HFFc6 (cell line): ENCODE measurements at regions not wholly inside any gene's neighbourhood (a gene's known extent, or its start where the extent isn't known, plus 50 kb on each side); places are given as distances from the start of the nearest gene placed in this dataset.
"Not testable (repeated sequence)": the region's sequence is repeated elsewhere in the genome, so short reads cannot be mapped to it uniquely, and the experiment has no call there.

Experiments
- DNase-seq: peaks from one replicate; pipeline ENCODE4 v3.0.0-alpha.2; 2018
- H3K27ac Mint-ChIP-seq: 2 replicates; pipeline ENCODE4 v1.8.0; 2020; ENCODE audit warnings: mild to moderate bottlenecking, mixed read lengths
- H3K27me3 Mint-ChIP-seq: 2 replicates; pipeline ENCODE4 v1.8.0; 2021; ENCODE audit warnings: mild to moderate bottlenecking, moderate library complexity, mixed read lengths; ENCODE audit not compliant: insufficient read depth
- H3K36me3 Mint-ChIP-seq: 2 replicates; pipeline ENCODE4 v1.8.0; 2021; ENCODE audit warnings: low read depth, mixed read lengths
- H3K4me1 Mint-ChIP-seq: 2 replicates; pipeline ENCODE4 v1.8.0; 2020; ENCODE audit warnings: low read depth, mixed read lengths
- H3K4me3 Mint-ChIP-seq: 2 replicates; pipeline ENCODE4 v1.8.0; 2020; ENCODE audit warnings: mild to moderate bottlenecking, moderate library complexity, mixed read lengths
- H3K9me3 Mint-ChIP-seq: 2 replicates; pipeline ENCODE4 v1.8.0; 2020; ENCODE audit warnings: mild to moderate bottlenecking, mixed read lengths
- CTCF ChIP-seq: fragments of 200-600 bp; sonication (generic); IDR thresholded peaks from 2 replicates; pipeline ENCODE4 v1.5.0; 2021; ENCODE audit warnings: antibody characterized with exemption, mild to moderate bottlenecking

GRCh38 chr2:130289780-130290179, 52.9 kb upstream of the IMP4 start:
- no peak for DNase-seq
- Mint-ChIP-seq H3K4me1 (no peaks in the 10 kb centered on the region), H3K4me3 (no peak overlapping the region), H3K36me3 (no peaks in the 10 kb centered on the region), H3K27me3 (peaks cover 1% of the 10 kb centered on the region; the same call in 1 of the 2 replicates), H3K9me3 (peaks cover 5% of the 10 kb centered on the region; the same call in 1 of the 2 replicates), H3K27ac (no peak overlapping the region)
- TF ChIP-seq CTCF, result no peak

- Mint-ChIP-seq H3K4me3 (no peak overlapping the region), H3K36me3 (no peaks in the 10 kb centered on the region), H3K4me1 (no peaks in the 10 kb centered on the region), H3K9me3 (peaks cover 5% of the 10 kb centered on the region; the same call in 1 of the 2 replicates), H3K27me3 (peaks cover 1% of the 10 kb centered on the region; the same call in 1 of the 2 replicates), H3K27ac (no peak overlapping the region)
- DNase-seq, result no peak
- TF ChIP-seq CTCF, result no peak
Observed at GRCh38 chr2:130288467-130289403, 54.0 kb upstream of the IMP4 start.

- TF ChIP-seq CTCF, result no peak
- Mint-ChIP-seq H3K27me3 (peaks cover under 1% of the 10 kb centered on the region; the same call in 1 of the 2 replicates), H3K4me1 (no peaks in the 10 kb centered on the region), H3K4me3 (no peak overlapping the region), H3K9me3 (peaks cover 5% of the 10 kb centered on the region; the same call in 1 of the 2 replicates), H3K36me3 (no peaks in the 10 kb centered on the region), H3K27ac (no peak overlapping the region)
- DNase-seq, result no peak
Observed at GRCh38 chr2:130287656-130288026, 55.1 kb upstream of the IMP4 start.

- DNase-seq, result no peak
- peaks cover 5% of the 10 kb centered on the region; the same call in 1 of the 2 replicates for H3K9me3 Mint-ChIP-seq
- H3K4me3 Mint-ChIP-seq, result no peak overlapping the region
- H3K4me1 Mint-ChIP-seq, result no peaks in the 10 kb centered on the region
- no peak overlapping the region for H3K27ac Mint-ChIP-seq
- no peaks in the 10 kb centered on the region for H3K36me3 Mint-ChIP-seq
- H3K27me3 Mint-ChIP-seq, result no peaks in the 10 kb centered on the region; the same call in 1 of the 2 replicates
- TF ChIP-seq CTCF, result no peak
Observed at GRCh38 chr2:130286983-130287655, 55.6 kb upstream of the IMP4 start.

GRCh38 chr2:130283341-130283869, 59.3 kb upstream of the IMP4 start:
- H3K36me3 Mint-ChIP-seq, H3K4me3 Mint-ChIP-seq, H3K4me1 Mint-ChIP-seq, H3K27ac Mint-ChIP-seq, H3K9me3 Mint-ChIP-seq, DNase-seq, H3K27me3 Mint-ChIP-seq: not testable (repeated sequence)

GRCh38 chr2:130279551-130279950, 63.1 kb upstream of the IMP4 start:
- H3K27ac Mint-ChIP-seq, H3K27me3 Mint-ChIP-seq, H3K36me3 Mint-ChIP-seq, H3K4me3 Mint-ChIP-seq, H3K4me1 Mint-ChIP-seq, DNase-seq, H3K9me3 Mint-ChIP-seq: not testable (repeated sequence)

GRCh38 chr2:130268333-130268732, 70.1 kb upstream of the TUBA3E start:
- H3K9me3 Mint-ChIP-seq, H3K4me3 Mint-ChIP-seq, H3K4me1 Mint-ChIP-seq, H3K27ac Mint-ChIP-seq, H3K36me3 Mint-ChIP-seq, DNase-seq, H3K27me3 Mint-ChIP-seq: not testable (repeated sequence)

GRCh38 chr2:130267572-130267971, 69.3 kb upstream of the TUBA3E start:
- not testable (repeated sequence) for H3K9me3 Mint-ChIP-seq, DNase-seq, H3K36me3 Mint-ChIP-seq, H3K4me1 Mint-ChIP-seq, H3K27ac Mint-ChIP-seq, H3K27me3 Mint-ChIP-seq, H3K4me3 Mint-ChIP-seq

- not testable (repeated sequence) for H3K4me1 Mint-ChIP-seq, H3K27ac Mint-ChIP-seq, DNase-seq, H3K4me3 Mint-ChIP-seq, H3K9me3 Mint-ChIP-seq, H3K36me3 Mint-ChIP-seq
- peaks cover 10% of the 10 kb centered on the region for H3K27me3 Mint-ChIP-seq
Observed at GRCh38 chr2:130266836-130267235, 68.6 kb upstream of the TUBA3E start.
